GM12874 (cell line): ENCODE measurements at regions not wholly inside any gene's neighbourhood (a gene's known extent, or its start where the extent isn't known, plus 50 kb on each side); places are given as distances from the start of the nearest gene placed in this dataset.

Experiments used
- CTCF ChIP-seq: IDR thresholded peaks from 2 replicates; pipeline ENCODE4 v1.5.1; 2011; ENCODE audit warnings: low read depth, mild to moderate bottlenecking, control low read depth, low read length, moderate library complexity; ENCODE audit not compliant: insufficient read depth

- no peak for TF ChIP-seq CTCF
Observed at GRCh38 chr14:104337351-104337750, 199.0 kb downstream of the KIF26A start.

- TF ChIP-seq CTCF = no peak
Observed at GRCh38 chr14:104339361-104339760, 201.0 kb downstream of the KIF26A start.

- no peak for TF ChIP-seq CTCF
Observed at GRCh38 chr14:104339829-104340228, 201.4 kb downstream of the KIF26A start.

DNA sequence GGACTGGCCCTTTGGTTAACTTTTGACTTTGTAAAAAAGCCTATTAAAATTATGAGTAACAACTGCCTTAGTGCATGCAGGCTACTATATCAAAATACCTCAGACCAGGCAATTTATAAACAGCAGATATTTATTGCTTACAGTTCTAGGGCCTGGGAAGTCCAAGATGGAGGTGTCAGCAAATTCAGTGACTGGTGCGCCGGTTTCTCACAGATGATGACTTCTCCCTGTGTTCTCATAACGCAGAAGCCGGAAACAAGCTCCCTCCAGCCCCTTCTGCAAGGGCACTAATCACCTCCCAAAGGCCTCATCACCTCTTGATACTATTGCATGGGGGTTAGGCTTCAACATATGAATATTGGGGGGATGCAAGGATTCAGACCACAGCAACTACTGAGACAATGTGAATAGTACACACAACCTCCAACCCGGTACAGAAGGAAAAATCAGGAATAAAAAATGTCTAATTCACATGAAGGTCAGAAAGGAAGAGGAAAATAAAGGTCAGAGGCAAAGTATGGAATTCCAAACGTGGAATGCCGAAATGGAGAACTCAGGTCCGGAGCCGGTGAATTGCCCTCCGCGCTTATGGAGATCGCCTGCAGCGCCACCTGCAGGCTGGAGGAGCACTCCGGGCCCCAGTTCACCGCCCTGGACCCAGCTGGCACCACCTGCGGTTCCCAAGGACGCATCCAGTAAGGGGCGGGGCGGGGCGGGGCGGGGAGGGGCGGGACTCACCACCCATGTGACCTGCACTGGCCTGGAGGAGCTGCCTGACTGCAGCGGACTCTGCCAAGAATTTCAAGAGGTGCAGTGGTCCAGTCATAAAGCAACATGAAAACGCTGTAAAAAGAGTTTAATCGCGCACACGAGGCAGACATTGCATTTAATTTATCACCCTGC, 203.4 kb downstream of the KIF26A start:
- TF ChIP-seq CTCF = 0 out of 2 replicates have a peak, but pooled peaks have one; percentile 17

DNA sequence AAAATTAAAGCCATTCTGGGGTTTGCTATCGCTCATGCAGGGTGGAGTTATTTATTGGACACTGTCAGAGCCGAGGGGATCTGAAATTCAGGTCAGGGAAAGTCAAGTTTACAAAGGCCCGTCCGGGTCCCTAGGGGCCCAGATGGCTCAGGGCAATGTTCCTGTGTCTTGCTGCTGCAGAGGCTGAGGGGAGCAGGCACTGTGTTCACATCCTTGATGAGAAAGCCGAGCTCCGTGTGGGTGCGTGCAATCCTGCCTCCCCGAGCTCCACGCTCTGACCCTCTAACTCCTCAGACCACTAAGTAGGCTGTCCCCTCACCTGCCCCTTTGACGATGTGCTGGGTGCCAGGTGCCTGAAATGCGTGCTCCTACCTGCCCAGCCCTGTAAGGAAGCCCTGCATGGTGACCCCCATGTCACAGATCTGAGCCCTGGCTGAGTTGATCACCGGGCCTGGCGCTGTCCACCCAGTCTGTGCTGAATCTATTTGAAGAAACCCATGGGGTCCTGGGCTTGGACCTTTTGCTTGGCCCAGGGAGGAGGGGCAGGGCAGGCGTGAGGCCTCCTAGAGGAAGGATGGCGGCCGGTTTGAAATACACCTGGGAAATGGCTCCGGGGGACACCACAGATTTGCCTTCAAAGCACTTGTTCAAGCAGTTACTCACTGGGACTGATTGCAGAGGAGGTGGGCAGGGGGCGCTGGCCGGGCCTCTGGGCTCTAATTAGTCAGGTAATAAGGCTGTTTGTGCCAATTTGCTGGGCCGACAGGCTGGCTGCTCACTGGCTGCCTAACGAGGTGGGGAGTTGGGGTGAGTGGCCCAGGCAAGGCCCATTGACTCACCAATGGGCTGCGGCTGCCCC, 204.3 kb downstream of the KIF26A start:
- no peak for TF ChIP-seq CTCF

GRCh38 chr14:104343294-104343625, 204.9 kb downstream of the KIF26A start:
- no peak for TF ChIP-seq CTCF
